OCI-LY1 (cell line): ENCODE measurements at regions not wholly inside any gene's neighbourhood (a gene's known extent, or its start where the extent isn't known, plus 50 kb on each side); places are given as distances from the start of the nearest gene placed in this dataset.

Experiments used
- CTCF ChIP-seq: fragments of 200-600 bp; sonication (generic), shearing (Covaris generic); IDR thresholded peaks from 2 replicates; pipeline ENCODE4 v1.5.1; 2017; ENCODE audit warnings: mild to moderate bottlenecking, antibody characterized with exemption, low read length, moderate library complexity, mixed read lengths
- EZH2 ChIP-seq: fragments of 200-600 bp; sonication (generic), shearing (Covaris generic); IDR thresholded peaks from 2 replicates; pipeline ENCODE4 v1.8.0; 2017; ENCODE audit warnings: borderline replicate concordance, mixed run types, mild to moderate bottlenecking, antibody characterized with exemption, low read length, moderate library complexity, mixed read lengths

GRCh38 chr2:180625006-180625844, 355.2 kb upstream of the UBE2E3 start:
- TF ChIP-seq CTCF = no peak
- TF ChIP-seq EZH2 = no peak
